ENCODE measurements at regions not wholly inside any gene's neighbourhood (a gene's known extent, or its start where the extent isn't known, plus 50 kb on each side); places are given as distances from the start of the nearest gene placed in this dataset.

GRCh38 chr18:21991886-21992285, 177.5 kb upstream of the GATA6 start:
- TF ChIP-seq POLR2AphosphoS5 (IDR thresholded peaks at IDR 0.05; ENCODE audit: low read depth, low read length) (no peak), CTCF (IDR thresholded peaks at IDR 0.05) (no peak), SIN3A (IDR thresholded peaks at IDR 0.05; ENCODE audit: borderline replicate concordance, insufficient read depth, low read depth, low read length) (no peak)
- TF ChIP-seq, protein P1, sequence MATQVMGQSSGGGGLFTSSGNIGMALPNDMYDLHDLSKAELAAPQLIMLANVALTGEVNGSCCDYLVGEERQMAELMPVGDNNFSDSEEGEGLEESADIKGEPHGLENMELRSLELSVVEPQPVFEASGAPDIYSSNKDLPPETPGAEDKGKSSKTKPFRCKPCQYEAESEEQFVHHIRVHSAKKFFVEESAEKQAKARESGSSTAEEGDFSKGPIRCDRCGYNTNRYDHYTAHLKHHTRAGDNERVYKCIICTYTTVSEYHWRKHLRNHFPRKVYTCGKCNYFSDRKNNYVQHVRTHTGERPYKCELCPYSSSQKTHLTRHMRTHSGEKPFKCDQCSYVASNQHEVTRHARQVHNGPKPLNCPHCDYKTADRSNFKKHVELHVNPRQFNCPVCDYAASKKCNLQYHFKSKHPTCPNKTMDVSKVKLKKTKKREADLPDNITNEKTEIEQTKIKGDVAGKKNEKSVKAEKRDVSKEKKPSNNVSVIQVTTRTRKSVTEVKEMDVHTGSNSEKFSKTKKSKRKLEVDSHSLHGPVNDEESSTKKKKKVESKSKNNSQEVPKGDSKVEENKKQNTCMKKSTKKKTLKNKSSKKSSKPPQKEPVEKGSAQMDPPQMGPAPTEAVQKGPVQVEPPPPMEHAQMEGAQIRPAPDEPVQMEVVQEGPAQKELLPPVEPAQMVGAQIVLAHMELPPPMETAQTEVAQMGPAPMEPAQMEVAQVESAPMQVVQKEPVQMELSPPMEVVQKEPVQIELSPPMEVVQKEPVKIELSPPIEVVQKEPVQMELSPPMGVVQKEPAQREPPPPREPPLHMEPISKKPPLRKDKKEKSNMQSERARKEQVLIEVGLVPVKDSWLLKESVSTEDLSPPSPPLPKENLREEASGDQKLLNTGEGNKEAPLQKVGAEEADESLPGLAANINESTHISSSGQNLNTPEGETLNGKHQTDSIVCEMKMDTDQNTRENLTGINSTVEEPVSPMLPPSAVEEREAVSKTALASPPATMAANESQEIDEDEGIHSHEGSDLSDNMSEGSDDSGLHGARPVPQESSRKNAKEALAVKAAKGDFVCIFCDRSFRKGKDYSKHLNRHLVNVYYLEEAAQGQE (IDR thresholded peaks at IDR 0.05; ENCODE audit: insufficient read depth in 1 of 2, low read depth in 2 of 2, low read length in 1 of 2), result no peak

All from Panc1 (cell line).